Natural killer cell treated with Interleukin-12 subunit alpha and Interleukin-12 subunit beta and Interleukin-15 and Interleukin-18, amount 100 ng/mL, for 72 hours (primary cell): ENCODE measurements at regions not wholly inside any gene's neighbourhood (a gene's known extent, or its start where the extent isn't known, plus 50 kb on each side); places are given as distances from the start of the nearest gene placed in this dataset.

Source experiments
- ATAC-seq, 2 donors: fragments of 150-1000 bp; cut with Tn5 transposase in 1 of 2; sonication (Bioruptor Pico), chemical (Tn5 transposase) in 1 of 2; 2 replicates each; pipeline ENCODE4 v1.10.0; 2021
- DNase-seq: peaks from one replicate; pipeline ENCODE4 v3.0.0; 2022; ENCODE audit warnings: low spot score
- H3K27ac Mint-ChIP-seq, 2 donors: 1 replicate in 1 of 2; 2 replicates in 1 of 2; pipeline ENCODE4 v1.8.0; 2022; ENCODE audit warnings: mixed read lengths in 2 of 2, mild to moderate bottlenecking in 1 of 2, moderate library complexity in 1 of 2
- H3K27me3 Mint-ChIP-seq, 2 donors: 1 replicate in 1 of 2; 2 replicates in 1 of 2; pipeline ENCODE4 v1.8.0; 2022; ENCODE audit warnings: mixed read lengths in 2 of 2
- H3K36me3 Mint-ChIP-seq: one replicate; pipeline ENCODE4 v1.8.0; 2022; ENCODE audit warnings: mixed read lengths
- H3K4me1 Mint-ChIP-seq, 2 donors: 1 replicate in 1 of 2; 2 replicates in 1 of 2; pipeline ENCODE4 v1.8.0; 2022; ENCODE audit warnings: low read depth in 2 of 2, mixed read lengths in 2 of 2, mild to moderate bottlenecking in 1 of 2
- H3K4me3 Mint-ChIP-seq: one replicate; pipeline ENCODE4 v1.8.0; 2022; ENCODE audit warnings: mixed read lengths
- H3K9me3 Mint-ChIP-seq: 2 replicates; pipeline ENCODE4 v1.8.0; 2022; ENCODE audit warnings: mixed read lengths

DNA sequence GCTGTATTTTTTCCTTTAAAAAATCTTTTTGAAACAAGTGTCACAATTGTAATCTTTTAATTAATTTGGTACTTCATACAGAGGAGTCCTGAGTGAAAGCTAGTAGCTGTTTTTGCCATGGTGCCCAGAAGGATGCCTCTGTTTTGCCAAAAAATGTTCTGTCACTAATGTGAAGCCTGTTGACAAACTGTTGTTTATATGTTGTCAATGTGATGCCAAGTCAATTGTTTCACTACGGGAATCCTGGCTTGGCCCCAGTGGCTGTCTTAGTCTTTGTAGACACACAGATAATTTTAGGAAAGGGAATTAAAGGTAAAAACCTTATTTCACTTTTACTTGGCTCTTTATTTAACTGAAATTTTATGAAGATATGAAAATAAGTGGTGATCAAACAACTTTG is 706.4 kb upstream of the MMS22L start:
- ATAC-seq (no peak), DNase-seq (no peak)
- H3K4me3 Mint-ChIP-seq, result no peak overlapping the region
- no peak overlapping the region for H3K27ac Mint-ChIP-seq
- no peaks in the 10 kb centered on the region for H3K36me3 Mint-ChIP-seq
- H3K9me3 Mint-ChIP-seq, result peaks cover 9% of the 10 kb centered on the region
- no peaks in the 10 kb centered on the region for H3K4me1 Mint-ChIP-seq
- no peaks in the 10 kb centered on the region for H3K27me3 Mint-ChIP-seq

DNA sequence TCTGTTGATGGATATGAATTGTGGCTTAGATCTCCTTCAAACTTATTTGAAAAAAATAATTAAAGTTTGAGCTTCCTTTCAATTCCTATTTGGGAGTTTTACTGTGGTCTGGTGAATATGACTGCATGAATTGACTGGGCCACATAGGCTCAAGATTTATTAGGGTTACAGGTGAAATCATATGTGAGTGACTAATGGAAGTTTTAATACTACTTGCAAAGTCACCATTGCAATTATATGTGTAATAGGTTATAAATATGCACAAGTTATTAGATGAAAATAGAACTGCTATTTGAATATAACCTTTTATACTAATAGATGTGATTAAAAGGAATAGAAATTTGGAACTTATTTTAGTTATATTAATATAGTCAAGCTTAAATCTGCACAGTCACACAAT is 712.1 kb upstream of the MMS22L start:
- no peak for ATAC-seq
- Mint-ChIP-seq H3K4me1 (no peaks in the 10 kb centered on the region), H3K36me3 (no peaks in the 10 kb centered on the region), H3K9me3 (peaks cover 11% of the 10 kb centered on the region), H3K27ac (no peak overlapping the region), H3K4me3 (no peak overlapping the region), H3K27me3 (no peaks in the 10 kb centered on the region)
- DNase-seq, result no peak

DNA sequence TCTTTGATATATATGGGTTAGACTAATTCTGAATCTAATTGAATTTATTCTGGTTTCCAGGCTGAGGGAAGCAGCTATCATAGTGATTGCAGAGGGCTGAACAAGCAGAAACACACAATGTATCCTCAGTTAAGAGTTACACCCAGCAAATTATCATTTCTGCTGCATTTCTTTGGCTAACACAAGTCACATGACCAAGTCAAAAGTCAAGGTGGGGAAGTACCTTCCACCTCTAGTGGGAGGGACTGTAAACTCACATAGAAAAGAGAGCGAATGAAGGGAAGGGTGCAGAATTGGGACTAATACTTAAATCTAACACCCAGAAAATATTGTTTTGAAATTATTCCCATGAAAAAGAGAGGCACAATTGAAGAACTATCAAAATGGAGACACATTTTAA is 719.7 kb upstream of the MMS22L start:
- Mint-ChIP-seq H3K9me3 (peaks cover 15% of the 10 kb centered on the region), H3K36me3 (no peaks in the 10 kb centered on the region), H3K27me3 (no peaks in the 10 kb centered on the region), H3K4me1 (no peaks in the 10 kb centered on the region), H3K27ac (no peak overlapping the region), H3K4me3 (no peak overlapping the region)
- no peak for DNase-seq
- no peak for ATAC-seq

DNA sequence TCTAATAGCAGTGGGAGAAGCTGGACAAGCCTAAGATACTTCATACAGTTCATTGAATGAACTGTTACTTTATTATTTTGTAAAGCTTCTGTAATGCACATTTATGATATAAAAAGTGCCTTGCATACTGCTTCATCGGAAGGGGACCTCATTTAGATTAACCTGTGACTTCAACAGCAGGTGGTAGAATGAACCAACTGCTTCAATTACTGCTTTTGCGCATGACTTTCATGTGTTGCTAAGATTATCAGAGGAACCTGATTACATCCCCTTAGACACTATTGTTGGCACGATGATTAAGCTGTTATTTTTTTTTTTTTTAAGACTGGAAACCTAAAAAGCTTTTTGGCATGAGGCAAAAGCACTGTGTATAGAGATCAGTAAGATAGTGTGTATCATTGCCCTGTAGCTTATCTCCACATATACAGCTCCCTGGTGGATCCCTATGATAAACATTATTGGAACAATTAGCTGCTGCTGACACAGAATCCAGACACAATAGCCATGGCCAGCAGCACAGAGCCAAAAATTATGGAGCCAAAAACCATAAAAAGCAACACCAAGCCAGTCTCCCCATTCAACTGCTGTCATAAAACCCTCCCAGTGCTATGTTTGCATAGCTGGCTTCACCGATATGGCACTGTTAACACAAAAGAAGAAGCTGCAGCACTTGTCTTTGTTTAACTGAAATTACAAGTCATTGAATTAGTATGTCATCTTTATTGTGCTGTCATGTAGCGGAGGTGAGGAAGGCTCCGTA is 731.6 kb upstream of the MMS22L start:
- H3K36me3 Mint-ChIP-seq, result no peaks in the 10 kb centered on the region

DNA sequence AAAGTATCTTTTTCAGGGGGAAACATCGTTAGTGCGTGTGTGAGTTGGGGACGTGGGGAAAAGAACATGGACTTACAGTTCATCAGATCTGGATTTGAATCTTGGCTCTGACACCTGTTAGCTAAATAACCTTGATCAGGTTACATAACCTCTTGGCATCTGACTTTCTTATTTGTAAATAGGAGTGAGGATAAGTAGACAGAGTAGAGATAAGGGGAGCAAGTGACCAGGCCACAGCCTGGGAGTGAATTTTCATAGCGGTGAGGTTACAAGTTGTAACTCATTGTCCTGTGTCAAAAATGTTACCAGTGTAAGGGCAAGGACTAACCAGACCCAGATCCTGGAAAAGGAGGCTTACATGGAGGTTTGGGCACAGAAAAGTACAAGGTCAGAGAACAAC is 733.5 kb upstream of the MMS22L start:
- Mint-ChIP-seq H3K36me3 (no peaks in the 10 kb centered on the region), H3K27ac (no peak overlapping the region), H3K9me3 (peaks cover 11% of the 10 kb centered on the region), H3K4me1 (no peaks in the 10 kb centered on the region), H3K27me3 (no peaks in the 10 kb centered on the region), H3K4me3 (no peak overlapping the region)
- DNase-seq, result no peak
- ATAC-seq, result no peak

More for the DNA sequence above, 731.6 kb upstream of the MMS22L start:
- no peaks in the 10 kb centered on the region for H3K4me1 Mint-ChIP-seq
- DNase-seq, result no peak
- no peak for ATAC-seq
- H3K27me3 Mint-ChIP-seq, result no peaks in the 10 kb centered on the region
- no peak overlapping the region for H3K27ac Mint-ChIP-seq
- peaks cover 11% of the 10 kb centered on the region for H3K9me3 Mint-ChIP-seq
- no peak overlapping the region for H3K4me3 Mint-ChIP-seq

DNA sequence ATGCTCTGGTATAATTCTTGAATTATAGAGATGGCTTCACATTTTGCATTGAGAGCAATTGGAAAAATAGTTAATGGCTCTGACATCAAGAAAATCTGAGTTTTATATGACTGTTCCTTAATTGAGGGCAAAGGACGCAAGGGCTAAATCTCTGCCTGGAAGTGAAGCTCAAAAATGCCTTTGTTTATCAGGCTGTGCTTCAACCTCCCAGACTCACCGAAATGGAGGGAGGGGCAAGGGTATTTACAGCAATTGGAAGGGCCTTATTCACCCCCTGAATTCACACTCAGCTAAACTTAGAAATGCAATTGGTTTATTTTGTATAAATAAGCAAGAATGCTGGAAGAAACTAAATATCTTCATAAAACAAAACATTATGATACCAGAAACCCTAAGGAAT is 737.2 kb upstream of the MMS22L start:
- ATAC-seq (no peak), DNase-seq (no peak)
- Mint-ChIP-seq H3K4me3 (no peak overlapping the region), H3K4me1 (no peaks in the 10 kb centered on the region), H3K27me3 (no peaks in the 10 kb centered on the region), H3K36me3 (no peaks in the 10 kb centered on the region), H3K9me3 (peaks cover 7% of the 10 kb centered on the region), H3K27ac (no peak overlapping the region)

DNA sequence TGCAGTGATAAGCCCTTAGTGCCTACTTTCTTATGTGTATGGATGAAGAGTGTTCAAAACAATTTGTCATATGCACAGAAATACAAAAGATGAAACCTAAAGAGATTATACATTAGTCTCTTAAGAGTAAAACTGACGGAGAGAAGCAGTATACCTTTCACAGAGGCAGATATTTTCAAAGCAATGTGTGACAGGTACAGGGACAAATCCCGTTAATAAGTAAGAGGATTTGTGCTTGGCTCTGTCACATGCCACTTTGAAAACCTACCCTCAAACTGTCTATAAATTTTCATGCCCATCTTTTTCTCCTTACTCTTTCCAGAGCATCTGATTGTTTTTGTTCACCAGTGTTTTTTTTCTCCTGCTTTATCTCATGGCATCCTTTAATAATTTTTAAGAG is 741.3 kb upstream of the MMS22L start:
- ATAC-seq (no peak), DNase-seq (no peak)
- Mint-ChIP-seq H3K4me3 (no peak overlapping the region), H3K36me3 (no peaks in the 10 kb centered on the region), H3K27me3 (no peaks in the 10 kb centered on the region), H3K4me1 (no peaks in the 10 kb centered on the region), H3K27ac (no peak overlapping the region), H3K9me3 (peaks cover 11% of the 10 kb centered on the region)

DNA sequence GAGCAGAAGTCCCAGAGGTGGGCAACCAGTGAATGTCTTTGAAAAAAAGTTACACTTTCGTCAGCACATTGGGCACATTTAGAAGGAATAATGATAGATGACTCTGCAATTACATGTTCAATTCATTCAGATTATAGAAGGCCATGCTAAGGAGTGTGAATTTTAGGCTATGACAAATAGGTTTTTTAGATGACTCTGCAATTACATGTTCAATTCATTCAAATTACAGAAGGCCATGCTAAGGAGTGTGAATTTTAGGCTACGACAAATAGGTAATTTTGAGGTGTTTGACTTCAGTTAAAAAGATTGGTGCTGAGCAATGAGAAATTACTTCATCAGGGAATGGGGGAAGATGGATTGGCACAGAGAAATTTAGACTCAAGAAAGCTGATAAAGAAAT is 744.9 kb upstream of the MMS22L start:
- ATAC-seq (no peak), DNase-seq (no peak)
- H3K4me3 Mint-ChIP-seq, result no peak overlapping the region
- no peaks in the 10 kb centered on the region for H3K27me3 Mint-ChIP-seq
- H3K36me3 Mint-ChIP-seq, result no peaks in the 10 kb centered on the region
- H3K4me1 Mint-ChIP-seq, result no peaks in the 10 kb centered on the region
- peaks cover 16% of the 10 kb centered on the region for H3K9me3 Mint-ChIP-seq
- H3K27ac Mint-ChIP-seq, result no peak overlapping the region

DNA sequence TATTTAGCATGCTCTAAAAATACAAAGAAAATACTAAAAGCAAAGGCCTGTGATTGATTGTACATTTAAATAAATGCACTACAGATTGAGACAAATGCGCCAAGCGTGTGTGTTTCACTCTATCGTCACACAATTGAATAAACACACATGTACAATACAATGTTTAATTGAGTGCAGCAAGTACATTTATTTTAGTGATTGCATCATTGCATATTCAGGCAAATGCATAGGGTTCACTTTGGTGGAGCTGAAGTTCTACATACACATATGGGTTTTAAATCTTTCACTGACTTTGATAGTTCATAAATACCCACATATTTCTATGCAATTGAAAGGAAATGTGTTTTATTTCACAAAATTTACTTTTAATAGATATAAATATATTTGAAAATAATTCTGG is 750.6 kb upstream of the MMS22L start:
- Mint-ChIP-seq H3K36me3 (no peaks in the 10 kb centered on the region), H3K4me1 (no peaks in the 10 kb centered on the region), H3K4me3 (no peak overlapping the region), H3K27me3 (no peaks in the 10 kb centered on the region), H3K27ac (no peak overlapping the region), H3K9me3 (peaks cover 9% of the 10 kb centered on the region)
- ATAC-seq (no peak), DNase-seq (no peak)

DNA sequence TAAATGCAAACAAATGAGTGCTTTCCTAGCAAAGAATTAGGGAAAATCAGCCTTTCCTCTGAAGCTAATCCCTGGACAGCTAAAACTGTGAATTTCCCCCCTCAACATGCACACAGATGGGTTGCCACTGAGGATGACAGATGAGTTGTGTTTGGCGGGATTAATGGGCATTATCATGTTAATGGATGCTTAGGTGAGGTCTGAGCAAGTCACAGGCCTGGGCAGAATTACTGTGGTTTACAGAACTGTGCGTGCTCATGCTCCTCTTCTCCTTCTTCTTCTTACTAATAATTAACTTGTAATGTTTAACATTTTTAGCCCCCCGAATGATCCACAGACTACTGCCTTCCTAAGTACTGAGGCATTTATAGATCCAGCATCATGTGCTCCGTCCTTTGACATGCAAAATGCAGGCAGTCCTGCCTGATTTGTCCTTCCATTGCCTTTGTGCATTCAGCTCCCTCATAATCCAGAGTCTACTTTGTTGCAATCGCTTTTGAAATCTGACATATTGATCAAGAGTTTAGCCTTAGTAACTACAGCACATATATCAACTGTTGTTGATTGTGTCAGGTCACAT is 753.4 kb upstream of the MMS22L start:
- no peaks in the 10 kb centered on the region for H3K4me1 Mint-ChIP-seq
- no peak for ATAC-seq
- no peak overlapping the region for H3K4me3 Mint-ChIP-seq

DNA sequence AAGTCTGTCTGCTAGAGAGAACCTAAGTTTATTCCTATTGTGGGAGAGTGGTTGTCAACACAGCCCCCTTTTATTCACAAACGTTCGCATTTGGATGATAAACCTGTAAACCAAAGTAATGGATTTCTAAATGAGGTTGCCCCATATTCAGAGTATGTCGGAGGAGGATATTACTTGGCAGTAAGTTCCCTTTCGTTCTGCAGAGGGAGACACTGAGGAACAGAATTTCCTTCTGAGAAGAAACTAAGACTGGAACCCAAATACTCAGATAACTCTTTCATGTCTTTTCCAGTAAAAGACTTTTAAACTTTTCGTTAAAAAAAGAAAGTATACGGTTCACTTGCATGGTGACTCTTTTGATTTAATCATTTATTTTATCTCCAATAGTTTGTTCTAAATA is 754.6 kb upstream of the MMS22L start:
- H3K27me3 Mint-ChIP-seq, result no peaks in the 10 kb centered on the region
- H3K4me3 Mint-ChIP-seq, result no peak overlapping the region
- no peaks in the 10 kb centered on the region for H3K36me3 Mint-ChIP-seq
- DNase-seq (no peak), ATAC-seq (no peak)
- H3K9me3 Mint-ChIP-seq, result peaks cover 3% of the 10 kb centered on the region
- H3K27ac Mint-ChIP-seq, result no peak overlapping the region
- H3K4me1 Mint-ChIP-seq, result no peaks in the 10 kb centered on the region

More for the DNA sequence above, 753.4 kb upstream of the MMS22L start:
- no peak for DNase-seq
- Mint-ChIP-seq H3K9me3 (peaks cover 5% of the 10 kb centered on the region), H3K36me3 (no peaks in the 10 kb centered on the region), H3K27ac (no peak overlapping the region), H3K27me3 (no peaks in the 10 kb centered on the region)

DNA sequence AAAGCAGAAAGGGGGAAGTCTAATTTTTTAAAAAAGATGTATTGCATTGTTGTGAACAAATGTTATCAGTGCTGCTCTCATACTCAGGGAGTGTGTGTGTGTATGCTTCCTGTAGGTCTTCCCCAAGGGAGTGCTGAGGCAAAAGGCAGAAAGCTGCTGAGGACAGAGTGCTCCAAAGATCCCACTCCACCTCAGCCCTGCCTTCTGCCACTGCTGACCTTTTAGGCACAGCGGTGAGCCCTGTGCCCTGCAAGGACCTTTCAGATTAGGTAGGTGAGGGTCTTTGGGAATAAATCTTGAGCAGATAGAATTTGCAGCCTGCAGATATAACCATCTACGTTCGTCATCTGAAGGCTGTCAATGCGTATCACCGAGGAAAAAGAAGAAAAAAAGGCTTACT is 756.4 kb upstream of the MMS22L start:
- ATAC-seq, result no peak

DNA sequence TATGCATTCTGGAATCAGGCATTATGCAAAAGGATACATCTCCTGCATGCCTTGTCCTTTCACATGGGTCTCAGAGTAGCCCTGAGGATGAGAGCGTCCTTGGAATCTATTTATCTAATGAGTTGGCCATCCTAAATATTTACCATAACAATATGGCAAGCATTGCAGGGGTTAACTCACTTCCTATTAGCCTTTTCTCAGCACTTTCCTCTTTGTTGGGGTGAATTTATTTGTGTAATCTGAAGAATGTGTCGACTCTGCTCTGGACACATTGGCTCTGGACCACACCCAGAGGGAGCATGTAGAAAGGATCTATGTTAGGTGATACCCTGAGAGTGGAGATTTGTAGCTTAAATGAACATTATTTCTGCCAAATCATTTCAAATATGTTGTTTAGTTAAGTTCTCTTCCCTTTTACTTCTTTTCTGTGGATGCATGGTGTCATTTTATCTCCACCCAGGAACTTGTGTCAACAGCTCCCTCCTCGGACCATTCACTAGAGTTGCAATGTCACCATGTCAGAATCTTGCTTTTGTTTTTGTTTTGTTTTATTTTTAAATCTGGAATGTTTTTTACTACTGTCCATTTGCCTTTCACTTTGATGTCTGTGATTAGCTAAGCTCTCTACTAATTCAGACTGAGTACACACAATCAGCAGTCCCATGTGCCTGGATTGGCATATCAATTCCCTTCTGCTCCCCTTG is 757.0 kb upstream of the MMS22L start:
- Mint-ChIP-seq H3K4me1 (no peaks in the 10 kb centered on the region), H3K9me3 (peaks cover 3% of the 10 kb centered on the region), H3K27me3 (no peaks in the 10 kb centered on the region), H3K4me3 (no peak overlapping the region), H3K36me3 (no peaks in the 10 kb centered on the region), H3K27ac (no peak overlapping the region)
- DNase-seq, result no peak
- ATAC-seq, result no peak

More for the DNA sequence above, 756.4 kb upstream of the MMS22L start:
- no peak overlapping the region for H3K4me3 Mint-ChIP-seq
- no peak overlapping the region for H3K27ac Mint-ChIP-seq
- no peaks in the 10 kb centered on the region for H3K4me1 Mint-ChIP-seq
- DNase-seq, result no peak
- H3K9me3 Mint-ChIP-seq, result peaks cover 3% of the 10 kb centered on the region
- no peaks in the 10 kb centered on the region for H3K36me3 Mint-ChIP-seq
- no peaks in the 10 kb centered on the region for H3K27me3 Mint-ChIP-seq

DNA sequence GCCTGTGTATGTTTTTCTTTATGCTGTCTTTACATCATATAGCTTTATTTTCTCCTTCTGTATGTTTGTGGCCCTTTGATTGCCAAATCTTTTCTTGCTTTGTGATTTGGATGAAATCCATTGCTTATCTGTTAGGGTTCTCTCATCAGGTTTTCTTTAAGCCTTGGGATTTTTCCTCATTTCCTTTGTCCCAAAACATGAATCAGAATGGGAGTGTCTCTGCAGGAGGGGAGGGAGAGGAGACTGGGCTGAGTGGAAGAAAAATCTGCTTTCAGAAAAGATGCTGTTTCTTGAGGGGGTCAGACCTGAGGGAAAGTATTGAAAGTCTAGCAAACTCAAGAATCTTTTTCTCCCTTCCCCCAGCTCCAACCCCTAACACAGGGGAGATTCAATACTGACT is 758.0 kb upstream of the MMS22L start:
- Mint-ChIP-seq H3K9me3 (peaks cover 3% of the 10 kb centered on the region), H3K4me1 (no peaks in the 10 kb centered on the region), H3K27me3 (no peaks in the 10 kb centered on the region), H3K27ac (no peak overlapping the region), H3K4me3 (no peak overlapping the region), H3K36me3 (no peaks in the 10 kb centered on the region)
- ATAC-seq, result no peak
- DNase-seq, result no peak
